IMR-90 (cell line): ENCODE measurements at regions not wholly inside any gene's neighbourhood (a gene's known extent, or its start where the extent isn't known, plus 50 kb on each side); places are given as distances from the start of the nearest gene placed in this dataset.

Source experiments
- ATAC-seq: fragments of 200-7000 bp; cut with Tn5 transposase; 2 replicates; pipeline ENCODE4 v1.9.1; 2020; ENCODE audit warnings: low read depth, mild to moderate bottlenecking, moderate library complexity
- BruUV-seq: library from RNA; stranded (reverse); fragments of 400-500 nt; replicated peaks from 2 replicates; lab custom pipeline; 2021; lab: Mats Ljungman, UMichigan
- CTCF ChIA-PET: fragments of 300-600 bp; formaldehyde crosslinking; extraction: SDS; loops from one replicate; lab custom pipeline; 2021; ENCODE audit warnings: antibody characterized with exemption; lab: Yijun Ruan, JAX
- POLR2A ChIA-PET: fragments of 300-600 bp; sonication (Branson Sonifier 250); formaldehyde crosslinking; loops from one replicate; lab custom pipeline; 2022; ENCODE audit warnings: antibody characterized with exemption; ENCODE audit not compliant: unreplicated experiment; lab: Charles Lee
- DNase-seq: peaks from one replicate; pipeline ENCODE4 v3.0.0; 2013
- H2AFZ ChIP-seq: replicated peaks from 2 replicates; pipeline ENCODE3; 2013; ENCODE audit warnings: low read length, mild to moderate bottlenecking; ENCODE audit not compliant: poor library complexity
- H2AK5ac ChIP-seq: 2 replicates; pipeline ENCODE4 v1.6.1; 2013; ENCODE audit warnings: low read depth, low read length, inconsistent platforms
- H2AK9ac ChIP-seq: replicated peaks from 2 replicates; pipeline ENCODE3; 2013; ENCODE audit warnings: mild to moderate bottlenecking, low read depth, low read length, moderate library complexity; ENCODE audit not compliant: poor library complexity
- H2BK120ac ChIP-seq: 2 replicates; pipeline ENCODE4 v1.6.1; 2013; ENCODE audit warnings: low read depth, low read length, inconsistent platforms
- H2BK15ac ChIP-seq: 3 replicates; pipeline ENCODE4 v1.6.1; 2013; ENCODE audit warnings: low read depth, low read length, inconsistent platforms
- H2BK20ac ChIP-seq: 2 replicates; pipeline ENCODE4 v1.6.1; 2013; ENCODE audit warnings: low read depth, mild to moderate bottlenecking, inconsistent platforms, low read length, moderate library complexity
- H2BK5ac ChIP-seq: 2 replicates; pipeline ENCODE4 v1.6.1; 2013; ENCODE audit warnings: mild to moderate bottlenecking, low read depth, low read length, inconsistent platforms; ENCODE audit not compliant: poor library complexity, severe bottlenecking
- H3K14ac ChIP-seq: replicated peaks from 2 replicates; pipeline ENCODE4 v1.6.1; 2013; ENCODE audit warnings: low read depth, low read length, inconsistent platforms
- H3K18ac ChIP-seq: 2 replicates; pipeline ENCODE4 v1.6.1; 2013; ENCODE audit warnings: low read depth, low read length, control low read depth
- H3K23ac ChIP-seq: 2 replicates; pipeline ENCODE4 v1.6.1; 2013; ENCODE audit warnings: low read depth, low read length, inconsistent platforms
- H3K27ac ChIP-seq: 2 replicates; pipeline ENCODE4 v1.5.1; 2013; ENCODE audit warnings: mild to moderate bottlenecking, control low read depth, low read length; ENCODE audit not compliant: insufficient read depth
- H3K27me3 ChIP-seq: 2 replicates; pipeline ENCODE4 v1.6.1; 2013; ENCODE audit warnings: low read length; ENCODE audit not compliant: control insufficient read depth, insufficient read depth
- H3K36me3 ChIP-seq: 2 replicates; pipeline ENCODE4 v1.6.1; 2013; ENCODE audit warnings: low read length, mixed read lengths; ENCODE audit not compliant: control insufficient read depth, insufficient read depth
- H3K4ac ChIP-seq: 2 replicates; pipeline ENCODE4 v1.6.1; 2013; ENCODE audit warnings: low read depth, low read length, inconsistent platforms
- H3K4me1 ChIP-seq: 2 replicates; pipeline ENCODE4 v1.6.1; 2013; ENCODE audit warnings: low read length, mixed read lengths; ENCODE audit not compliant: control insufficient read depth, insufficient read depth
- H3K4me2 ChIP-seq: 2 replicates; pipeline ENCODE4 v1.6.1; 2013; ENCODE audit warnings: low read depth, mild to moderate bottlenecking, control low read depth, low read length, moderate library complexity
- H3K4me3 ChIP-seq: 2 replicates; pipeline ENCODE4 v1.5.1; 2013; ENCODE audit warnings: low read depth, mild to moderate bottlenecking, control low read depth, low read length, moderate library complexity; ENCODE audit not compliant: insufficient read depth
- H3K56ac ChIP-seq: 2 replicates; pipeline ENCODE4 v1.6.1; 2013; ENCODE audit warnings: low read length, inconsistent platforms; ENCODE audit not compliant: insufficient read depth; ENCODE audit errors: extremely low read depth
- H3K79me1 ChIP-seq, 2 experiments: 2 replicates each; pipeline ENCODE4 v1.6.1; 2013; ENCODE audit warnings: low read length in 2 of 2, inconsistent platforms in 1 of 2, low read depth in 1 of 2
- H3K9ac ChIP-seq: 2 replicates; pipeline ENCODE4 v1.6.1; 2013; ENCODE audit warnings: low read depth, low read length, control low read depth
- H3K9me1 ChIP-seq: 2 replicates; pipeline ENCODE4 v1.6.1; 2013; ENCODE audit warnings: low read length, inconsistent platforms; ENCODE audit not compliant: insufficient read depth
- H3K9me3 ChIP-seq: 2 replicates; pipeline ENCODE4 v1.6.1; 2013; ENCODE audit warnings: low read length; ENCODE audit not compliant: control insufficient read depth, insufficient read depth
- H4K20me1 ChIP-seq: 2 replicates; pipeline ENCODE4 v1.6.1; 2013; ENCODE audit warnings: low read length, inconsistent platforms; ENCODE audit not compliant: insufficient read depth
- H4K5ac ChIP-seq: 2 replicates; pipeline ENCODE4 v1.6.1; 2013; ENCODE audit warnings: mild to moderate bottlenecking, low read depth, low read length, control low read depth
- H4K8ac ChIP-seq, 2 experiments: 2 replicates each; pipeline ENCODE4 v1.6.1; 2013; ENCODE audit warnings: low read depth in 2 of 2, low read length in 2 of 2, control low read depth in 1 of 2, inconsistent platforms in 1 of 2
- H4K91ac ChIP-seq: 2 replicates; pipeline ENCODE4 v1.6.1; 2013; ENCODE audit warnings: low read depth, low read length, inconsistent platforms; ENCODE audit not compliant: insufficient read depth
- CHD1 ChIP-seq: IDR thresholded peaks from 2 replicates; pipeline ENCODE4 v1.6.1; 2012; ENCODE audit warnings: low read depth, low read length, improper control_type of control experiment
- CTCF ChIP-seq: conservative IDR thresholded peaks from 2 replicates; pipeline ENCODE4 v1.5.1; 2012; ENCODE audit warnings: mild to moderate bottlenecking, low read depth, low read length, improper control_type of control experiment
- ELK1 ChIP-seq: fragments of 150-350 bp; IDR thresholded peaks from 2 replicates; pipeline ENCODE4 v1.6.1; 2016; ENCODE audit warnings: low read depth, mild to moderate bottlenecking, low read length, moderate library complexity, borderline replicate concordance
- FOS ChIP-seq: fragments of 150-350 bp; IDR thresholded peaks from 2 replicates; pipeline ENCODE4 v1.6.1; 2016; ENCODE audit warnings: low read depth, low read length
- NFE2L2 ChIP-seq: fragments of 150-350 bp; IDR thresholded peaks from 2 replicates; pipeline ENCODE4 v1.6.1; 2016; ENCODE audit warnings: low read depth, mild to moderate bottlenecking, low read length
- RAD21 ChIP-seq: IDR thresholded peaks from 2 replicates; pipeline ENCODE4 v1.6.1; 2012; ENCODE audit warnings: low read length, improper control_type of control experiment
- RCOR1 ChIP-seq: IDR thresholded peaks from 2 replicates; pipeline ENCODE4 v1.6.1; 2012; ENCODE audit warnings: mild to moderate bottlenecking, low read length, improper control_type of control experiment; ENCODE audit not compliant: insufficient replicate concordance
- RFX5 ChIP-seq: IDR thresholded peaks from 2 replicates; pipeline ENCODE4 v1.8.0; 2012; ENCODE audit warnings: low read depth, mild to moderate bottlenecking, low read length, moderate library complexity
- SMC3 ChIP-seq: fragments of 150-350 bp; IDR thresholded peaks from 2 replicates; pipeline ENCODE4 v1.6.1; 2016; ENCODE audit warnings: low read depth, mild to moderate bottlenecking, antibody characterized with exemption, low read length, moderate library complexity
- WGBS, 2 experiments: methylation state at CpG; one replicate each; pipeline versions ENCODE4 v1.1.5 to v1.1.7; 2013; ENCODE audit warnings: missing lambda C conversion rate in 2 of 2; ENCODE audit not compliant: insufficient read length in 1 of 2; ENCODE audit errors: extremely low coverage in 2 of 2; 5-methylcytosine and 5-hydroxymethylcytosine counted together
- dilution Hi-C: fragments of 300-500 bp; cut with HindIII; formaldehyde crosslinking; loops from one replicate; pipeline ENCODE4 v1.14.3; 2018; ENCODE audit warnings: low sequenced_read_pairs; ENCODE audit not compliant: unreplicated experiment
- in situ Hi-C: fragments of 300-500 bp; cut with MboI; formaldehyde crosslinking; loops from 3 replicates; pipeline ENCODE4 v1.14.3; 2019; ENCODE audit warnings: low sequenced_read_pairs, inconsistent platforms, mixed read lengths
- intact Hi-C: fragments of 100-400 bp; cut with micrococcal nuclease; formaldehyde crosslinking; loops from 2 replicates; pipeline ENCODE4 v1.10.0; 2022

GRCh38 chr1:80218112-80218511, 1211.6 kb upstream of the ADGRL4 start:
- Histone ChIP-seq H4K91ac (no peak overlapping the region), H3K4me2 (no peak overlapping the region), H3K36me3 (no peaks in the 10 kb centered on the region), H3K4me3 (no peak overlapping the region), H3K79me1 (no peaks in the 10 kb centered on the region), H4K8ac (no peak overlapping the region), H2BK5ac (no peak overlapping the region), H2BK20ac (no peak overlapping the region), H3K27me3 (no peaks in the 10 kb centered on the region), H3K4ac (no peak overlapping the region), H2AFZ (no peak overlapping the region), H3K18ac (no peak overlapping the region), H4K20me1 (no peaks in the 10 kb centered on the region), H3K23ac (no peak overlapping the region), H3K4me1 (no peaks in the 10 kb centered on the region), H2AK9ac (no peak overlapping the region), H2AK5ac (no peak overlapping the region), H4K5ac (no peak overlapping the region), H3K14ac (no peak overlapping the region), H3K9me3 (no peaks in the 10 kb centered on the region), H3K9me1 (no peaks in the 10 kb centered on the region), H3K27ac (no peak overlapping the region), H3K9ac (no peak overlapping the region), H2BK120ac (no peak overlapping the region), H3K56ac (no peak overlapping the region), H2BK15ac (no peak overlapping the region)
- dilution Hi-C loops, result no loop called here
- intact Hi-C loops, result loop anchor here (2.0 to 5.0 kb wide), 4 partner anchors 939 to 1583 kb away; partner anchors contain the start of gene ADGRL2
- in situ Hi-C loops, result no loop called here
- ATAC-seq (peak; percentile 85), DNase-seq (peak; percentile 59)
- WGBS, 2 experiments, result no CpG with 5 or more reads among the region's 2 CpGs
- CTCF ChIA-PET, result interaction anchor here (0.6 to 0.7 kb wide), 3 partner anchors 9 to 964 kb away, joined by 3 to 5 read pairs (median 3); no protein-coding TSS in a partner anchor
- no TSS peak for BruUV-seq
- no peak for TF ChIP-seq CHD1
- TF ChIP-seq NFE2L2, result no peak
- peak; percentile 57 for TF ChIP-seq RAD21
- TF ChIP-seq CTCF, result peak; percentile 58
- peak; percentile 45 for TF ChIP-seq SMC3
- no peak for TF ChIP-seq RFX5
- no peak for TF ChIP-seq RCOR1
- TF ChIP-seq ELK1, result no peak
- no peak for TF ChIP-seq FOS
- POLR2A ChIA-PET, result no interaction called here
